H9 (cell line): ENCODE measurements at regions not wholly inside any gene's neighbourhood (a gene's known extent, or its start where the extent isn't known, plus 50 kb on each side); places are given as distances from the start of the nearest gene placed in this dataset.

Experiments
- DNase-seq: peaks from one replicate; pipeline ENCODE4 v3.0.0-alpha.2; 2017
- H2AFZ ChIP-seq: one replicate; pipeline ENCODE4 v1.6.1; 2013; ENCODE audit warnings: mild to moderate bottlenecking, low read length, control low read depth, moderate library complexity
- H2AK5ac ChIP-seq: 2 replicates; pipeline ENCODE4 v1.6.1; 2013; ENCODE audit warnings: low read length, control low read depth, mixed read lengths; ENCODE audit not compliant: insufficient read length
- H2BK120ac ChIP-seq: one replicate; pipeline ENCODE4 v1.6.1; 2013; ENCODE audit warnings: low read depth, mild to moderate bottlenecking, low read length, control low read depth, inconsistent platforms; ENCODE audit not compliant: poor library complexity, severe bottlenecking
- H2BK12ac ChIP-seq: 2 replicates; pipeline ENCODE4 v1.6.1; 2013; ENCODE audit warnings: low read length, control low read depth, mixed read lengths, low read depth; ENCODE audit not compliant: insufficient read length
- H2BK15ac ChIP-seq: 2 replicates; pipeline ENCODE4 v1.6.1; 2013; ENCODE audit warnings: low read depth, low read length, control low read depth
- H2BK20ac ChIP-seq: one replicate; pipeline ENCODE4 v1.6.1; 2013; ENCODE audit warnings: low read depth, mild to moderate bottlenecking, low read length, control low read depth, inconsistent platforms; ENCODE audit not compliant: poor library complexity, severe bottlenecking
- H2BK5ac ChIP-seq: 2 replicates; pipeline ENCODE4 v1.6.1; 2013; ENCODE audit warnings: low read length, control low read depth, mixed read lengths; ENCODE audit not compliant: insufficient read length
- H3K14ac ChIP-seq: 2 replicates; pipeline ENCODE4 v1.6.1; 2013; ENCODE audit warnings: low read length, control low read depth; ENCODE audit not compliant: insufficient read depth
- H3K18ac ChIP-seq: 2 replicates; pipeline ENCODE4 v1.6.1; 2013; ENCODE audit warnings: low read depth, mild to moderate bottlenecking, mixed read lengths, low read length, control low read depth; ENCODE audit not compliant: insufficient read length
- H3K23ac ChIP-seq: 2 replicates; pipeline ENCODE4 v1.6.1; 2013; ENCODE audit warnings: low read length, control low read depth, mixed read lengths, low read depth; ENCODE audit not compliant: insufficient read length
- H3K23me2 ChIP-seq: 2 replicates; pipeline ENCODE4 v1.6.1; 2013; ENCODE audit warnings: low read depth, mild to moderate bottlenecking, mixed read lengths, low read length, control low read depth; ENCODE audit not compliant: insufficient read length, poor library complexity, severe bottlenecking
- H3K27ac ChIP-seq: 2 replicates; pipeline ENCODE4 v1.5.1; 2013; ENCODE audit warnings: low read length, control low read depth, mixed read lengths, low read depth; ENCODE audit not compliant: insufficient read length
- H3K27me3 ChIP-seq: 2 replicates; pipeline ENCODE4 v1.6.1; 2013; ENCODE audit warnings: low read length, control low read depth, inconsistent platforms; ENCODE audit not compliant: insufficient read depth
- H3K4ac ChIP-seq: 2 replicates; pipeline ENCODE4 v1.6.1; 2013; ENCODE audit warnings: low read depth, mild to moderate bottlenecking, control low read depth, inconsistent platforms, low read length, moderate library complexity
- H3K4me1 ChIP-seq: 2 replicates; pipeline ENCODE4 v1.6.1; 2013; ENCODE audit warnings: low read length, control low read depth, inconsistent platforms; ENCODE audit not compliant: insufficient read depth
- H3K4me2 ChIP-seq: 2 replicates; pipeline ENCODE4 v1.6.1; 2013; ENCODE audit warnings: low read length, control low read depth, mixed read lengths; ENCODE audit not compliant: insufficient read length, insufficient read depth
- H3K56ac ChIP-seq: 2 replicates; pipeline ENCODE4 v1.6.1; 2013; ENCODE audit warnings: low read depth, mild to moderate bottlenecking, mixed read lengths, low read length, control low read depth; ENCODE audit not compliant: insufficient read length
- H3K79me1 ChIP-seq: 2 replicates; pipeline ENCODE4 v1.6.1; 2013; ENCODE audit warnings: low read depth, mild to moderate bottlenecking, moderate library complexity, low read length, control low read depth, inconsistent platforms; ENCODE audit not compliant: insufficient read depth, poor library complexity, severe bottlenecking
- H3K79me2 ChIP-seq: 2 replicates; pipeline ENCODE4 v1.6.1; 2013; ENCODE audit warnings: low read length, control low read depth, inconsistent platforms; ENCODE audit not compliant: insufficient read depth
- H3K9ac ChIP-seq: 2 replicates; pipeline ENCODE4 v1.6.1; 2013; ENCODE audit warnings: low read length, control low read depth, mixed read lengths; ENCODE audit not compliant: insufficient read length; ENCODE audit errors: extremely low read depth
- H3K9me3 ChIP-seq: one replicate; pipeline ENCODE4 v1.6.1; 2013; ENCODE audit warnings: low read depth, low read length, inconsistent platforms; ENCODE audit not compliant: control insufficient read depth
- H3T11ph ChIP-seq: one replicate; pipeline ENCODE4 v1.6.1; 2013; ENCODE audit warnings: mild to moderate bottlenecking, low read length, control low read depth, inconsistent platforms
- H4K20me1 ChIP-seq: one replicate; pipeline ENCODE4 v1.6.1; 2013; ENCODE audit not compliant: control insufficient read depth, insufficient read length, insufficient read depth
- H4K5ac ChIP-seq: 2 replicates; pipeline ENCODE4 v1.6.1; 2013; ENCODE audit warnings: low read depth, mild to moderate bottlenecking, mixed read lengths, low read length, control low read depth; ENCODE audit not compliant: insufficient read length
- H4K8ac ChIP-seq: replicated peaks from 2 replicates; pipeline ENCODE4 v1.6.1; 2013; ENCODE audit warnings: low read length, control low read depth, mixed read lengths, low read depth; ENCODE audit not compliant: insufficient read length
- H4K91ac ChIP-seq: 2 replicates; pipeline ENCODE4 v1.6.1; 2013; ENCODE audit warnings: low read depth, mild to moderate bottlenecking, moderate library complexity, mixed read lengths, low read length, control low read depth; ENCODE audit not compliant: insufficient read length
- H3K27ac Mint-ChIP-seq, 3 experiments: 2 replicates in 2 of 3; 3 replicates in 1 of 3; pipeline ENCODE4 v1.8.0; 2020 to 2021; ENCODE audit warnings: mixed read lengths in 3 of 3, mild to moderate bottlenecking in 1 of 3, moderate library complexity in 1 of 3
- H3K27me3 Mint-ChIP-seq: 2 replicates; pipeline ENCODE4 v1.8.0; 2021; ENCODE audit warnings: low read depth, mild to moderate bottlenecking, moderate library complexity, mixed read lengths
- H3K36me3 Mint-ChIP-seq, 3 experiments: 2 replicates in 2 of 3; 3 replicates in 1 of 3; pipeline ENCODE4 v1.8.0; 2020 to 2021; ENCODE audit warnings: low read depth in 3 of 3, mixed read lengths in 3 of 3; ENCODE audit not compliant: insufficient read depth in 1 of 3
- H3K4me1 Mint-ChIP-seq, 2 experiments: 2 replicates each; pipeline ENCODE4 v1.8.0; 2020; ENCODE audit warnings: mixed read lengths in 2 of 2
- H3K4me3 Mint-ChIP-seq, 2 experiments: 2 replicates in 1 of 2; 3 replicates in 1 of 2; pipeline ENCODE4 v1.8.0; 2020 to 2021; ENCODE audit warnings: mild to moderate bottlenecking in 2 of 2, mixed read lengths in 2 of 2, moderate library complexity in 1 of 2
- H3K9me3 Mint-ChIP-seq, 2 experiments: 2 replicates in 1 of 2; 3 replicates in 1 of 2; pipeline ENCODE4 v1.8.0; 2020; ENCODE audit warnings: mild to moderate bottlenecking in 2 of 2, mixed read lengths in 2 of 2, moderate library complexity in 1 of 2
- WGBS: extraction: QIAGEN DNeasy Blood & Tissue Kit; methylation state at CpG from one replicate; pipeline ENCODE4 v1.1.7; 2013; ENCODE audit warnings: missing lambda C conversion rate, low lambda C conversion rate, mixed read lengths; ENCODE audit not compliant: insufficient read length; ENCODE audit errors: extremely low coverage; 5-methylcytosine and 5-hydroxymethylcytosine counted together
- TF ChIP-seq, protein P1 (sequence below): fragments of 200-600 bp; sonication (generic); conservative IDR thresholded peaks from 3 replicates; pipeline ENCODE4 v1.8.0; 2021; ENCODE audit warnings: antibody characterized with exemption, mild to moderate bottlenecking

DNA sequence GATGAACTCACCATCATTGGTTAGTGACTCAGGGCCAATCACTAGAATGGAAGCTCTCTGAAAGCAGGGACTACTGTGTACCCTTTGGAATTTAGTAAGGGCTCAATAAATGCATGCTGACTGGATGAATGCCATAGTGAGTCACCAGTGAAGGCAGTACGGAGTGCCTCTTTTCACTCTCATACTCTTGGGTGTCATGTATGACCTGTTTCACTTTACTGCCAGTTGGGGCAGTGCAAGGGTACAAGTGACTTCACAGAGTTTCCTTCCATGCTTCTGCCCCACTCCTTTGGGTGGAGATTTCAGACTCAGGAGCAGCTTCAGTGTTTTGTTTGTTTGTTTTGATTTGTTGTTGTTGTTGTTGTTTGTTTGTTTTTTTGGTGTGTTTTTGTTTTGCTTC is 57.7 kb downstream of the SOX3 start:
- Mint-ChIP-seq H3K4me3 (no peak overlapping the region), H3K4me1 (0 out of 4 replicates have a peak, but pooled peaks cover 2 to 3% of the 10 kb centered on the region in 2 experiments), H3K36me3 (no peaks in the 10 kb centered on the region), H3K9me3 (no peaks in the 10 kb centered on the region), H3K27ac (no peak overlapping the region), H3K27me3 (no peaks in the 10 kb centered on the region)
- Histone ChIP-seq H3K79me1 (no peaks in the 10 kb centered on the region), H2AK5ac (no peak overlapping the region), H3K4me2 (no peak overlapping the region), H3K23me2 (no peaks in the 10 kb centered on the region), H2BK5ac (no peak overlapping the region), H3K79me2 (no peaks in the 10 kb centered on the region), H2BK12ac (no peak overlapping the region), H4K91ac (no peak overlapping the region), H3K4ac (no peak overlapping the region), H3K18ac (no peak overlapping the region), H3K9ac (no peak overlapping the region), H3K23ac (no peak overlapping the region), H2BK15ac (no peak overlapping the region), H3K27ac (no peak overlapping the region), H3K27me3 (no peaks in the 10 kb centered on the region), H3K56ac (no peak overlapping the region), H3K14ac (no peak overlapping the region), H4K20me1 (no peaks in the 10 kb centered on the region), H2BK120ac (no peak overlapping the region), H2BK20ac (no peak overlapping the region), H3K4me1 (no peaks in the 10 kb centered on the region), H3K9me3 (peaks cover 7% of the 10 kb centered on the region), H2AFZ (no peak overlapping the region), H3T11ph (no peak overlapping the region), H4K8ac (no peak overlapping the region), H4K5ac (no peak overlapping the region)
- WGBS = no CpG with 5 or more reads among the region's 1 CpG
- TF ChIP-seq, protein P1, sequence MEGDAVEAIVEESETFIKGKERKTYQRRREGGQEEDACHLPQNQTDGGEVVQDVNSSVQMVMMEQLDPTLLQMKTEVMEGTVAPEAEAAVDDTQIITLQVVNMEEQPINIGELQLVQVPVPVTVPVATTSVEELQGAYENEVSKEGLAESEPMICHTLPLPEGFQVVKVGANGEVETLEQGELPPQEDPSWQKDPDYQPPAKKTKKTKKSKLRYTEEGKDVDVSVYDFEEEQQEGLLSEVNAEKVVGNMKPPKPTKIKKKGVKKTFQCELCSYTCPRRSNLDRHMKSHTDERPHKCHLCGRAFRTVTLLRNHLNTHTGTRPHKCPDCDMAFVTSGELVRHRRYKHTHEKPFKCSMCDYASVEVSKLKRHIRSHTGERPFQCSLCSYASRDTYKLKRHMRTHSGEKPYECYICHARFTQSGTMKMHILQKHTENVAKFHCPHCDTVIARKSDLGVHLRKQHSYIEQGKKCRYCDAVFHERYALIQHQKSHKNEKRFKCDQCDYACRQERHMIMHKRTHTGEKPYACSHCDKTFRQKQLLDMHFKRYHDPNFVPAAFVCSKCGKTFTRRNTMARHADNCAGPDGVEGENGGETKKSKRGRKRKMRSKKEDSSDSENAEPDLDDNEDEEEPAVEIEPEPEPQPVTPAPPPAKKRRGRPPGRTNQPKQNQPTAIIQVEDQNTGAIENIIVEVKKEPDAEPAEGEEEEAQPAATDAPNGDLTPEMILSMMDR = no peak; the same call in 2 of the 3 replicates
- no peak for DNase-seq
